GM12892 (cell line): ENCODE measurements at regions not wholly inside any gene's neighbourhood (a gene's known extent, or its start where the extent isn't known, plus 50 kb on each side); places are given as distances from the start of the nearest gene placed in this dataset.

Experiments used
- DNase-seq: peaks from one replicate; pipeline ENCODE4 v3.0.0; 2011; ENCODE audit not compliant: insufficient read length
- FAIRE-seq: peaks from 2 replicates; lab custom pipeline; 2011; peaks lifted over from hg19 to GRCh38; lab: Jason Lieb, UNC
- POLR2A ChIP-seq: IDR thresholded peaks from 2 replicates; pipeline ENCODE4 v1.6.1; 2011; ENCODE audit warnings: low read depth, low read length, control low read depth
- POLR2AphosphoS5 ChIP-seq: IDR thresholded peaks from 2 replicates; pipeline ENCODE4 v1.6.1; 2011; ENCODE audit warnings: low read depth, low read length, control low read depth
- TAF1 ChIP-seq: IDR thresholded peaks from 2 replicates; pipeline ENCODE4 v1.6.1; 2011; ENCODE audit warnings: low read depth, mild to moderate bottlenecking, control low read depth, low read length, borderline replicate concordance

- TF ChIP-seq POLR2A, result no peak
- FAIRE-seq, result no peak
Observed at GRCh38 chr14:38329246-38329645, 73.4 kb upstream of the CLEC14A start.

GRCh38 chr14:38316922-38317321, 61.0 kb upstream of the CLEC14A start:
- DNase-seq (no peak), FAIRE-seq (no peak)
- TF ChIP-seq POLR2A (no peak), TAF1 (no peak), POLR2AphosphoS5 (no peak)

More at GRCh38 chr14:38329246-38329645, 73.4 kb upstream of the CLEC14A start:
- no peak for DNase-seq

GRCh38 chr14:38311655-38312054, 55.8 kb upstream of the CLEC14A start:
- DNase-seq (no peak), FAIRE-seq (no peak)
- TF ChIP-seq TAF1, result no peak
- no peak for TF ChIP-seq POLR2AphosphoS5
- no peak for TF ChIP-seq POLR2A

- FAIRE-seq (no peak), DNase-seq (no peak)
- TF ChIP-seq POLR2AphosphoS5, result no peak
- no peak for TF ChIP-seq POLR2A
- TF ChIP-seq TAF1, result no peak
Observed at GRCh38 chr14:38310420-38310995, 54.6 kb upstream of the CLEC14A start.

GRCh38 chr14:38309522-38310277, 53.8 kb upstream of the CLEC14A start:
- no peak for TF ChIP-seq TAF1
- TF ChIP-seq POLR2AphosphoS5, result no peak
- no peak for TF ChIP-seq POLR2A
- FAIRE-seq (no peak), DNase-seq (no peak)
